ENCODE measurements at regions not wholly inside any gene's neighbourhood (a gene's known extent, or its start where the extent isn't known, plus 50 kb on each side); places are given as distances from the start of the nearest gene placed in this dataset.

DNA sequence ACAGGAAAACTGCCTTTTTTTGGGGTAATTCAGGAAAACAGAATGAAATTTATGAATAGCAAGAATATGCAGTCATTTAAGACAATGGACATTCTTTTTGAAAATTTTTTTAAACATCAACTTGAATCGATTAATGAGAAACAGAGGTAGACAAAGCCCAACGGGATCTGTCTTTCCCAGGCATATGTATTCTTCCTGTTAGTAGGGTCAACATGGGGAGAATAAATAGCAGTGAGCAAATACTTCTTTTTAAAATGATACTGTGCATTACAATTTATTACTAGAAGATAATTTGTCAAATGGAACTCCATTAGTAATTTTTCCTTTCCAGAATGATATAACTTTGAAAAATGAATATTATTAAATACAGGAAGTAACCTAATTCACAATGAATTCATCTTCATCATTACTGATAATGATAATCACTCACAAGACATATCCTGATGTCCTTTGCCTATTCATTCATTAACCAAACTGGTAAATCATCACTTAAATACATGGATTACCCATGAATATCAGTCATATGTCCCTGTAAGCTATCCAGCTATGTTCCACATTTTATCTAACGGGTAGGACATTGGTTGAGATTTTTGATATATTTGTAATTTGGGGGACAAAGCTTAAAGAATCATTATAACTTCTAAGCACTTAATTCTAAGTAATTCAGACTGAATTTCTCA is 209.2 kb upstream of the CDIN1 start:
- no peak for TF ChIP-seq CTCF (IDR thresholded peaks at IDR 0.05)
- no peak for TF ChIP-seq POLR2A (IDR thresholded peaks at IDR 0.05)

All from adrenal gland (tissue), 5 donors.